Stimulated activated memory B cell treated with anti-CD40 and anti-IgM and Interleukin-4, amounts not matched to agents 10 μg/mL and 1 μg/mL and 100 μg/mL, for 72 hours (primary cell): ENCODE measurements at regions not wholly inside any gene's neighbourhood (a gene's known extent, or its start where the extent isn't known, plus 50 kb on each side); places are given as distances from the start of the nearest gene placed in this dataset.
A peak's percentile ranks its signal among the peaks of the same experiment; 100 is the strongest.
"Not testable (repeated sequence)": the region's sequence is repeated elsewhere in the genome, so short reads cannot be mapped to it uniquely, and the experiment has no call there.

Experiments
- ATAC-seq: fragments of 150-1000 bp; cut with Tn5 transposase; 2 replicates; pipeline ENCODE4 v1.10.0; 2021
- H3K27ac Mint-ChIP-seq: one replicate; pipeline ENCODE4 v1.8.0; 2022; ENCODE audit warnings: mild to moderate bottlenecking, mixed read lengths
- H3K27me3 Mint-ChIP-seq: one replicate; pipeline ENCODE4 v1.8.0; 2022; ENCODE audit warnings: mixed read lengths
- H3K36me3 Mint-ChIP-seq: one replicate; pipeline ENCODE4 v1.8.0; 2022; ENCODE audit warnings: mixed read lengths
- H3K4me1 Mint-ChIP-seq: one replicate; pipeline ENCODE4 v1.8.0; 2022; ENCODE audit warnings: mixed read lengths
- H3K4me3 Mint-ChIP-seq: one replicate; pipeline ENCODE4 v1.8.0; 2022; ENCODE audit warnings: mild to moderate bottlenecking, moderate library complexity, mixed read lengths
- H3K9me3 Mint-ChIP-seq: one replicate; pipeline ENCODE4 v1.8.0; 2022; ENCODE audit warnings: mixed read lengths

DNA sequence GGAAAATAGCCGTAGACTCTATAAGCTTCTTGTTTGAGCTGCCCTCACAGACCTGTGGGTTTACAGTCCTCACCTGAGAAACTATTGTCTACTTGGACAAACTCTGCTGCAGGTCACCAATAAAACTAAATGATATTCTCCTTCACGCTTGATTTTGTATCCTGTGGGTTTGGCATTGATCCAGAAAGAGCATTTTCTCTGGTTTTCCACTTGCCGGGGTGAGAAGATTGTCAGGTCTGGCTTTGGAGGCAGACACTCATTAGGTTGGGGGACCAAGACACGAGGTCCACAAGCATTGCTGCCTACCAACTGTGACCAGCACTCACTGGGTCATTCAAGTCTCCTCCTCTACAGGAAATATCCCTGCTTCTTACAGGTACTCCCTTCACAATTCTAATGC, 68.5 kb downstream of the CDC14C start:
- Mint-ChIP-seq H3K27ac (no peak overlapping the region), H3K4me3 (no peak overlapping the region)

DNA sequence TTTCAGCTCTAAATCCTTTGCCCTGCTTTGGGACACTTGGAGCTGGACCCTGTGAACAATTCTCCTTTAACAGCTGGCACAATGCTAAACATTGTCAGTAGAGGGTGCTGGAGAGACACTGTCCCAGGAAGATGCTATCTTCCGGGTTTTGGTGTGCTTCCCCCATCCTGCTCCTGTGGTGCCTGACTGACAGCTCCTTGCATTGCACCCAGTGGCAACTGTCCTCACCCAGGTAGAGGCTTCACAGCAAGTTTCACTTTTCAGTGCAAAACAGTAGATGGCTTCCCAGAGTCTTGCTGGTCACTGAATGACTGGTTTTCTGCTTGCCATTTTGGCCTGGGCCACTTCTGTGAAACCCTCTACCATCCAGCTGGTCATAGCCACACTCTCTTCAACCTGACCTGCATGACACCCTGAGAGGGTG, 77.3 kb downstream of the CDC14C start:
- no peak overlapping the region for H3K4me3 Mint-ChIP-seq
- peaks cover 13% of the 10 kb centered on the region for H3K9me3 Mint-ChIP-seq
- no peaks in the 10 kb centered on the region for H3K27me3 Mint-ChIP-seq
- no peaks in the 10 kb centered on the region for H3K4me1 Mint-ChIP-seq
- no peak overlapping the region for H3K27ac Mint-ChIP-seq
- no peaks in the 10 kb centered on the region for H3K36me3 Mint-ChIP-seq
- peak; percentile 31 for ATAC-seq

More for the DNA sequence above, 68.5 kb downstream of the CDC14C start:
- ATAC-seq, result no peak
- Mint-ChIP-seq H3K4me1 (no peaks in the 10 kb centered on the region), H3K9me3 (peaks cover 2% of the 10 kb centered on the region), H3K27me3 (no peaks in the 10 kb centered on the region), H3K36me3 (no peaks in the 10 kb centered on the region)

DNA sequence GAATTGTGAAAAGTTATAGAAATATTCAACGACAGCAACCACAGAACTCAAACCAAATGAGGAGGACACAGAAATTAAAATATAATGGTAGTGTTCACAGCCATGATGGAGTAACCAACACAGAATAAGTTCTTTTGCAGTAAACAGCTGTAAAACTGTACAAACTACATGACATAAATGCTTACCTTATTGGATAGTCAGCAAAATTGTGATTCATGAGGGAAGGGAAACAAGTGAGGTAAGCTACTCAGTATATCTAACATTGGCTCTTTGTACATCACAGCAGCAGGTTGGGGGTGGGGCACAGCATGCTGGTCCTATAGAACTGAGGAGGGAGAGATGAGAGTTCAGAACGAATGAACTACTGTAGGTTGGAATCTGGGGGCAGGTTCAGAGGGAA, 86.4 kb downstream of the CDC14C start:
- Mint-ChIP-seq H3K27ac (no peak overlapping the region), H3K36me3 (no peaks in the 10 kb centered on the region), H3K4me3 (no peak overlapping the region), H3K4me1 (no peaks in the 10 kb centered on the region), H3K9me3 (peaks cover 19% of the 10 kb centered on the region), H3K27me3 (no peaks in the 10 kb centered on the region)
- ATAC-seq, result no peak

DNA sequence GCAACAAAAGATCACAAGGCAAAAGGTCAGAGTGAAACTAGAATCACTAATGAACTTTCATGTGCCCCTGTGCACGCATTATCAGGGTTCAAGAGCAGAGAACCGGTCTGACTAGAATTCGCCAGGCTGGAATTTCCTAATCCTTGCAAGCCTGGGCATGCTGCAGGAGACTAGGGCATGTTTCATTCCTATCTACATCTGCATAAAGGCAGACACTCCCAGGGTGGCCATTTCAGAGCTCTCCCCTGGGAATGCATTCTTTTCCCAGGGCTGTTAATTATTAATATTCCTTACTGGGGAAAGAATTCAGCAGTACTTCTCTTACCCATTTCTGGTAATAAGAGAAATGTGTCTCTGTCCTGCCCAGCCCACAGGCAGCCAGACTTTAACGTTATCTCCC, 90.5 kb downstream of the CDC14C start:
- ATAC-seq, result no peak
- no peaks in the 10 kb centered on the region for H3K36me3 Mint-ChIP-seq
- no peaks in the 10 kb centered on the region for H3K27me3 Mint-ChIP-seq
- no peak overlapping the region for H3K27ac Mint-ChIP-seq
- no peaks in the 10 kb centered on the region for H3K4me1 Mint-ChIP-seq
- H3K4me3 Mint-ChIP-seq, result no peak overlapping the region
- H3K9me3 Mint-ChIP-seq, result peaks cover 23% of the 10 kb centered on the region

- ATAC-seq, result no peak
- Mint-ChIP-seq H3K27me3 (no peaks in the 10 kb centered on the region), H3K4me1 (no peaks in the 10 kb centered on the region), H3K27ac (no peak overlapping the region), H3K36me3 (no peaks in the 10 kb centered on the region), H3K4me3 (no peak overlapping the region), H3K9me3 (peaks cover 13% of the 10 kb centered on the region)
Observed at GRCh38 chr7:49020145-49020544, 95.8 kb downstream of the CDC14C start.

GRCh38 chr7:49022448-49022847, 98.1 kb downstream of the CDC14C start:
- no peak for ATAC-seq
- Mint-ChIP-seq H3K9me3 (peaks cover 7% of the 10 kb centered on the region), H3K4me3 (no peak overlapping the region), H3K4me1 (no peaks in the 10 kb centered on the region), H3K27me3 (no peaks in the 10 kb centered on the region), H3K36me3 (no peaks in the 10 kb centered on the region), H3K27ac (no peak overlapping the region)

GRCh38 chr7:49023345-49024328, 99.3 kb downstream of the CDC14C start:
- no peak for ATAC-seq
- Mint-ChIP-seq H3K4me3 (no peak overlapping the region), H3K36me3 (no peaks in the 10 kb centered on the region), H3K27ac (no peak overlapping the region), H3K4me1 (no peaks in the 10 kb centered on the region), H3K27me3 (no peaks in the 10 kb centered on the region), H3K9me3 (peaks cover 7% of the 10 kb centered on the region)

DNA sequence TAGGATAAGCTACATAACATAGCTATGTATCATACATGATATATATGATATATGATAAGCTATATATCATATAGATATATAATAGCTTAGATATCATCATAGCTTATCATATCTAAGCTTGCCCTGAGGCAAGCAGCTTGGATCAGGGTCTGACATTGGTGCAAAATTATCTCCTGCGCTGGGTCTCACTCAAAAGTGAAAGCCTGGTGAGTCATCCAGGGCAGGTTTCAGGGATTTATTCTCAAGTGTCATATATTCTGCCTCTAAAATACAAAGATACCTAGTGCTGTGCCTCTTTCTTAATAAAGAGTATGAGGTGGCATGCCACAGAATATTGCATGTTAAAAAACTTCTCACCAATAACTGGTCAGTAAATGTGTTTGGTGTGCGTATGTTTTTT, 105.9 kb downstream of the CDC14C start:
- H3K4me3 Mint-ChIP-seq, result no peak overlapping the region
- ATAC-seq, result no peak
- no peak overlapping the region for H3K27ac Mint-ChIP-seq
- no peaks in the 10 kb centered on the region for H3K4me1 Mint-ChIP-seq
- H3K27me3 Mint-ChIP-seq, result no peaks in the 10 kb centered on the region
- no peaks in the 10 kb centered on the region for H3K36me3 Mint-ChIP-seq
- H3K9me3 Mint-ChIP-seq, result peaks cover 5% of the 10 kb centered on the region

DNA sequence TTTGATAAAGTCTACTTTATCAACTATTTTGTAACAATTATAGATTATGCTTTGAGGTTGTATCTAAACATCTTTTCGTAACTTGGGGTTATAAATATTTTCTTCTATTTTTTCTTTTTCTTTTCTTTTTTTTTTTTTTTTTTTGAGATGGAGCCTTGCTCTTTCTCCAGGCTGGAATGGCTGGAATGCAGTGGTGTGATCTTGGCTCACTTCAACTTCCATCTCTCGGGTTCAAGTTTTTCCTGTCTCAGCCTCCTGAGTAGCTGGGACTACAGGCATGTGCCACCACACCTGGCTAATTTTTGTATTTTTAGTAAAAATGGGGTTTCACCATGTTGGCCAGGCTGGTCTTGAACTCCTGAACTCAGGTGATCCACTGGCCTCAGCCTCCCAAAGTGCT, 108.8 kb downstream of the CDC14C start:
- not testable (repeated sequence) for H3K4me1 Mint-ChIP-seq, H3K9me3 Mint-ChIP-seq, H3K4me3 Mint-ChIP-seq, H3K36me3 Mint-ChIP-seq, H3K27ac Mint-ChIP-seq, H3K27me3 Mint-ChIP-seq, ATAC-seq

- ATAC-seq, result no peak
- H3K4me1 Mint-ChIP-seq, result no peaks in the 10 kb centered on the region
- no peak overlapping the region for H3K4me3 Mint-ChIP-seq
- H3K36me3 Mint-ChIP-seq, result no peaks in the 10 kb centered on the region
- H3K27me3 Mint-ChIP-seq, result no peaks in the 10 kb centered on the region
- peaks cover 6% of the 10 kb centered on the region for H3K9me3 Mint-ChIP-seq
- no peak overlapping the region for H3K27ac Mint-ChIP-seq
Observed at GRCh38 chr7:49037346-49038210, 113.2 kb downstream of the CDC14C start.

- Mint-ChIP-seq H3K4me1 (no peaks in the 10 kb centered on the region), H3K9me3 (peaks cover 7% of the 10 kb centered on the region), H3K27ac (no peak overlapping the region), H3K4me3 (no peak overlapping the region), H3K27me3 (no peaks in the 10 kb centered on the region), H3K36me3 (no peaks in the 10 kb centered on the region)
- ATAC-seq, result no peak
Observed at GRCh38 chr7:49038821-49039358, 114.5 kb downstream of the CDC14C start.

DNA sequence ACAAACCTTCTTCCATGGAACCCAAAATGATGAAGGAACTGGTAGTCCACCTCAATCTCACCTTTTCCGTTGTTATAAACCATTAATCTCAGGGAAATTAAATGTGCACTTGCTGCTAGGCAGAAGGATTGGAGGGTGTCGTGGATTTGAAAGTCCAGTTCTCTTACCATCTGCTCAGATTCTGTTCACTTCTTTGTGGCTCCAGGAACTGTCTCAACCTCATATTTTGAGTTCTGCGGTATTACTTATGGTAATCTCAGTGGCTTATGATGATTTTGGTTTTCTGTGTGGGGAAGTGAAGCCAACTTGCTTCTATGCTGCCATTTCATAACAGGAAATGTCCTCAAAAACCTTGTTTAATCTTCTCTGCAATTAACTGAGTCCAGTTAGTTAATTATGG, 136.4 kb downstream of the CDC14C start:
- Mint-ChIP-seq H3K27me3 (no peaks in the 10 kb centered on the region), H3K4me1 (no peaks in the 10 kb centered on the region), H3K36me3 (no peaks in the 10 kb centered on the region), H3K4me3 (no peak overlapping the region), H3K27ac (no peak overlapping the region), H3K9me3 (peaks cover 6% of the 10 kb centered on the region)
- no peak for ATAC-seq

DNA sequence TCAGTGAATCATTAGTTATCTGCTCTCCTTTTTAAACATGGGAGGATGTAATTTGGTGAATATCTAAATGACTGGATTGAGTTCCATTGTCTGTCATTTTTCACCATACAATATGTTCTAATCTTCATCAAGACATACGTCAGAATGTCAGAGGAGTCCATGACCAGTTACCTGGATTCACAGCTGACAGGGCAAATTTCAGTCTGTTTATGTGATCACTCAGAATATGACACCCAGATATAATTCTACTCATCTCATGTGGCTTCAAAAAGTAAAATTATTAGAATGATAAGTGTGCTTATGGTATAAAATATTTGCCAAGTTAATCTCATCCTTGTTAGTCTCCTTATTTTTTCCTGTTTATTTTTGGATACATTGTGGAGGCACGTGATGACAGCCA, 150.2 kb downstream of the CDC14C start:
- Mint-ChIP-seq H3K4me3 (no peak overlapping the region), H3K27me3 (no peaks in the 10 kb centered on the region), H3K36me3 (no peaks in the 10 kb centered on the region), H3K27ac (no peak overlapping the region), H3K9me3 (peaks cover 5% of the 10 kb centered on the region), H3K4me1 (no peaks in the 10 kb centered on the region)
- no peak for ATAC-seq

DNA sequence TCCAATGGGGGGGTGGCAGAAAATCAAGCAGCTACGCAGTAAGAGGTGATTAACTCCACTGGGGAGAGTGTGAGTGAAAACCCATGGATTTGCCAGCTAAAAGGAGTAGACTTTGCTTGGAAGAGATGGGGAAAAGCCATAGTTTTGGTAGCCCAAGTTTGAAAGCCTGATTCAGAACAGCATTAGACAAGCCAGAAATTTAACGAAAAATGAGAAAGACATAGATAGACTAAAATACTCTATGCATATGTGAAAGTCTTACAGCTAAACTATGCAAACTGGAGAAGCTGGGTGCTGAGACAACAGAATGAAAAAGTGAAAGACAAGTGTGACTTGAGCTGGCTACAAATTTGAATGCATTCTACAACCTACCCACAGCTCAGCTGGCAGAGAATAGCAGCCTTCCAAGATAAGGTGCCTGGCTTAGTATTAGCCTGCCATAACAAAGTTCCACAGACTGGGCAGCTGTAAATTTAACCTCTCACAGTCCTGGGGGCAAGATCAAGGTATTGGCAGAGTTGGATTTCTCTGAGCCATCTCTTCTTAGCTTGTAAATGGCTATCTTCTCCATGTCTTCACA, 156.6 kb downstream of the CDC14C start:
- Mint-ChIP-seq H3K27me3 (no peaks in the 10 kb centered on the region), H3K4me1 (no peaks in the 10 kb centered on the region), H3K9me3 (peaks cover 11% of the 10 kb centered on the region), H3K27ac (no peak overlapping the region), H3K36me3 (no peaks in the 10 kb centered on the region), H3K4me3 (no peak overlapping the region)
- ATAC-seq, result no peak

DNA sequence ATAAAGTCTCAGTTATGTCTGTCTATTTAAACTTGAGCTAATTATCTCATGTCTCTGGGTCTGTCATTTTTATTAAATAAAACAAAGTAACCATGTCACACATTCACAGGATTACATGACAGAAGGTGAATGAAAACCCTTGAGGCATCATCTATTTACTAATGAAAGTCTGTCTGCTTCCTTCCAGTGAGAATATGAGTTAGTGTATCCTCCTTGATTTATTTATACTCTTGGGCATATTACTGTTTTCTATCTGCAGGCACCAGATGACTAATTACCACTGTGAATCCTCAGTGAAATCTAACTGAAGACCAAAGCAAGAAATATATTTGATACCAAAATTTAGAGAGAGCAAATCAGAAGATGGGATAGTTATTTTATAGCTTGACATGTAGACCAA, 163.7 kb downstream of the CDC14C start:
- no peaks in the 10 kb centered on the region for H3K4me1 Mint-ChIP-seq

More for the DNA sequence above, 163.7 kb downstream of the CDC14C start:
- Mint-ChIP-seq H3K27me3 (no peaks in the 10 kb centered on the region), H3K4me3 (no peak overlapping the region), H3K9me3 (peaks cover 3% of the 10 kb centered on the region), H3K27ac (no peak overlapping the region), H3K36me3 (no peaks in the 10 kb centered on the region)
- ATAC-seq, result no peak
